HEK293 (cell line): ENCODE measurements at regions not wholly inside any gene's neighbourhood (a gene's known extent, or its start where the extent isn't known, plus 50 kb on each side); places are given as distances from the start of the nearest gene placed in this dataset.

ENCODE experiments used
- CTCF ChIA-PET: fragments of 350-600 bp; formaldehyde crosslinking; extraction: SDS; loops from one replicate; lab custom pipeline; 2021; ENCODE audit warnings: antibody characterized with exemption; lab: Yijun Ruan, JAX
- POLR2A ChIA-PET: fragments of 300-600 bp; formaldehyde crosslinking; extraction: SDS; loops from one replicate; lab custom pipeline; 2020; ENCODE audit warnings: antibody characterized with exemption, inconsistent platforms; lab: Yijun Ruan, JAX
- H3K27ac ChIP-seq: fragments of 200-500 bp; sonication (Bioruptor generic); 2 replicates; pipeline ENCODE4 v1.5.1; 2014; ENCODE audit warnings: low read depth, low read length, control low read depth, inconsistent platforms; ENCODE audit errors: extremely low read depth
- H3K36me3 ChIP-seq, 2 experiments: fragments of 200-500 bp in 1 of 2; sonication (Bioruptor generic) in 1 of 2; 1 replicate in 1 of 2; 2 replicates in 1 of 2; pipeline ENCODE4 v1.5.1; 2014 to 2017; ENCODE audit warnings: inconsistent platforms in 2 of 2, low read length in 2 of 2; ENCODE audit not compliant: control insufficient read depth in 2 of 2, insufficient read depth in 1 of 2
- H3K4me1 ChIP-seq: fragments of 200-500 bp; sonication (Bioruptor generic); 2 replicates; pipeline ENCODE4 v1.5.1; 2014; ENCODE audit warnings: mild to moderate bottlenecking, low read length, inconsistent platforms; ENCODE audit not compliant: control insufficient read depth, insufficient read depth
- H3K4me3 ChIP-seq: 2 replicates; pipeline ENCODE4 v1.5.1; 2011; ENCODE audit warnings: low read depth, mild to moderate bottlenecking, control low read depth, low read length, moderate library complexity
- H3K9me3 ChIP-seq: fragments of 200-500 bp; sonication (Bioruptor generic); 2 replicates; pipeline ENCODE4 v1.5.1; 2014; ENCODE audit warnings: low read depth, low read length, inconsistent platforms; ENCODE audit not compliant: control insufficient read depth, insufficient read depth
- BCL11B ChIP-seq: fragments of 450-650 bp; formaldehyde crosslinking; IDR thresholded peaks from 2 replicates; pipeline ENCODE4 v1.5.1; 2016; ENCODE audit warnings: low read depth, missing biosample characterization, missing genetic modification characterization
- EGR2 ChIP-seq: fragments of 450-650 bp; formaldehyde crosslinking; IDR thresholded peaks from 2 replicates; pipeline ENCODE4 v1.5.1; 2016; ENCODE audit warnings: low read depth, missing biosample characterization, missing genetic modification characterization
- GLI2 ChIP-seq: fragments of 450-650 bp; formaldehyde crosslinking; IDR thresholded peaks from 2 replicates; pipeline ENCODE4; 2017; ENCODE audit warnings: missing biosample characterization, missing genetic modification characterization, low read depth, borderline replicate concordance
- GLIS1 ChIP-seq: fragments of 450-650 bp; formaldehyde crosslinking; IDR thresholded peaks from 2 replicates; pipeline ENCODE4 v1.5.1; 2016; ENCODE audit warnings: missing biosample characterization, missing genetic modification characterization
- KLF7 ChIP-seq: fragments of 450-650 bp; formaldehyde crosslinking; IDR thresholded peaks from 2 replicates; pipeline ENCODE4 v1.5.1; 2016; ENCODE audit warnings: missing biosample characterization, missing genetic modification characterization, borderline replicate concordance
- ZBTB8A ChIP-seq: fragments of 450-650 bp; formaldehyde crosslinking; IDR thresholded peaks from 2 replicates; pipeline ENCODE4 v1.5.1; 2016; ENCODE audit warnings: missing biosample characterization, missing genetic modification characterization
- ZNF10 ChIP-seq: fragments of 450-650 bp; formaldehyde crosslinking; IDR thresholded peaks from 2 replicates; pipeline ENCODE4 v1.5.1; 2017; ENCODE audit warnings: missing biosample characterization, missing genetic modification characterization
- ZNF114 ChIP-seq: fragments of 450-650 bp; formaldehyde crosslinking; IDR thresholded peaks from 2 replicates; pipeline ENCODE4 v1.5.0; 2017; ENCODE audit warnings: missing biosample characterization, missing genetic modification characterization
- ZNF121 ChIP-seq: fragments of 450-650 bp; formaldehyde crosslinking; IDR thresholded peaks from 2 replicates; pipeline ENCODE4 v1.5.1; 2016; ENCODE audit warnings: missing biosample characterization, missing genetic modification characterization
- ZNF157 ChIP-seq: fragments of 450-650 bp; formaldehyde crosslinking; IDR thresholded peaks from 2 replicates; pipeline ENCODE4 v1.5.1; 2016; ENCODE audit warnings: missing biosample characterization, missing genetic modification characterization
- ZNF211 ChIP-seq: fragments of 450-650 bp; formaldehyde crosslinking; IDR thresholded peaks from 2 replicates; pipeline ENCODE4 v1.5.1; 2016; ENCODE audit warnings: low read depth, missing biosample characterization, missing genetic modification characterization
- ZNF223 ChIP-seq: fragments of 450-650 bp; formaldehyde crosslinking; IDR thresholded peaks from 2 replicates; pipeline ENCODE4 v1.5.1; 2016; ENCODE audit warnings: missing biosample characterization, missing genetic modification characterization
- ZNF292 ChIP-seq: fragments of 450-650 bp; formaldehyde crosslinking; IDR thresholded peaks from 2 replicates; pipeline ENCODE4 v1.5.1; 2016; ENCODE audit warnings: low read depth, missing biosample characterization, missing genetic modification characterization, borderline replicate concordance
- ZNF302 ChIP-seq: fragments of 450-650 bp; formaldehyde crosslinking; IDR thresholded peaks from 2 replicates; pipeline ENCODE4 v1.5.1; 2016; ENCODE audit warnings: missing biosample characterization, missing genetic modification characterization, low read depth
- ZNF37A ChIP-seq: fragments of 450-650 bp; IDR thresholded peaks from 2 replicates; pipeline ENCODE4 v1.5.1; 2018; ENCODE audit warnings: missing biosample characterization, missing genetic modification characterization
- ZNF514 ChIP-seq: fragments of 450-650 bp; formaldehyde crosslinking; IDR thresholded peaks from 2 replicates; pipeline ENCODE4 v1.5.1; 2016; ENCODE audit warnings: missing biosample characterization, missing genetic modification characterization
- ZNF544 ChIP-seq: fragments of 450-650 bp; formaldehyde crosslinking; IDR thresholded peaks from 2 replicates; pipeline ENCODE4 v1.5.0; 2017; ENCODE audit warnings: missing biosample characterization, missing genetic modification characterization
- ZNF624 ChIP-seq: fragments of 450-650 bp; formaldehyde crosslinking; IDR thresholded peaks from 2 replicates; pipeline ENCODE4 v1.5.1; 2017; ENCODE audit warnings: missing biosample characterization, missing genetic modification characterization
- ZNF837 ChIP-seq: fragments of 450-650 bp; formaldehyde crosslinking; IDR thresholded peaks from 2 replicates; pipeline ENCODE4 v1.5.1; 2016; ENCODE audit warnings: missing biosample characterization, missing genetic modification characterization
- TF ChIP-seq, protein P1 (sequence below): fragments of 450-650 bp; formaldehyde crosslinking; IDR thresholded peaks from 2 replicates; pipeline ENCODE4 v1.5.1; 2016; ENCODE audit warnings: missing biosample characterization, missing genetic modification characterization
- TF ChIP-seq, protein P2 (sequence below): fragments of 450-650 bp; formaldehyde crosslinking; IDR thresholded peaks from 2 replicates; pipeline ENCODE4; 2016; ENCODE audit warnings: missing biosample characterization, missing genetic modification characterization

DNA sequence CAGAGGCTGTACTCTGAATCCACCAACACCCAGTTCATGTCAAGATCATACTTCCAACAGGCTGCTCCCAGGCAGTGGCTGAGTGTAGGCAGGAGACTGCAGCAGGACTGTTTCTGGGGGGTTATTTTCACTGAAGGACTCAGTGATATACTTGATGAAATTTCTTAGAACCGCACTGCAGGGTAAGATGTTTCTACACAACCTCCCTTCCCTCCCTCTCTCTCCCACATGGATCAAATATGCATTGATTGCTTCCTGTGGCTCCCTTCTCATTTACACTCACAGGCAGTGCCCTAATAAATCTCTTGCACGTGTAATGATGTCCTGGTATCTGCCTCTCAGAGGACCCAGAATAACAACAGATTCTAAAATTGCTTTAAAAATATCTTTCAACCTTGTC is 251.3 kb upstream of the CCDC179 start:
- CTCF ChIA-PET = interaction anchor here (0.6 to 0.7 kb wide), 2 partner anchors 434 to 1798 kb away, joined by 3 read pairs; no protein-coding TSS in a partner anchor
- TF ChIP-seq ZNF223 = no peak
- TF ChIP-seq ZBTB8A (tag by site-specific recombination) = no peak
- no peak for TF ChIP-seq GLI2 (tag by site-specific recombination)
- no peak for TF ChIP-seq ZNF114
- TF ChIP-seq, protein P1, sequence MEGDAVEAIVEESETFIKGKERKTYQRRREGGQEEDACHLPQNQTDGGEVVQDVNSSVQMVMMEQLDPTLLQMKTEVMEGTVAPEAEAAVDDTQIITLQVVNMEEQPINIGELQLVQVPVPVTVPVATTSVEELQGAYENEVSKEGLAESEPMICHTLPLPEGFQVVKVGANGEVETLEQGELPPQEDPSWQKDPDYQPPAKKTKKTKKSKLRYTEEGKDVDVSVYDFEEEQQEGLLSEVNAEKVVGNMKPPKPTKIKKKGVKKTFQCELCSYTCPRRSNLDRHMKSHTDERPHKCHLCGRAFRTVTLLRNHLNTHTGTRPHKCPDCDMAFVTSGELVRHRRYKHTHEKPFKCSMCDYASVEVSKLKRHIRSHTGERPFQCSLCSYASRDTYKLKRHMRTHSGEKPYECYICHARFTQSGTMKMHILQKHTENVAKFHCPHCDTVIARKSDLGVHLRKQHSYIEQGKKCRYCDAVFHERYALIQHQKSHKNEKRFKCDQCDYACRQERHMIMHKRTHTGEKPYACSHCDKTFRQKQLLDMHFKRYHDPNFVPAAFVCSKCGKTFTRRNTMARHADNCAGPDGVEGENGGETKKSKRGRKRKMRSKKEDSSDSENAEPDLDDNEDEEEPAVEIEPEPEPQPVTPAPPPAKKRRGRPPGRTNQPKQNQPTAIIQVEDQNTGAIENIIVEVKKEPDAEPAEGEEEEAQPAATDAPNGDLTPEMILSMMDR (tag by site-specific recombination) = no peak
- no peak for TF ChIP-seq ZNF121 (tag by site-specific recombination)
- TF ChIP-seq ZNF544 = no peak
- no peak for TF ChIP-seq ZNF157 (tag by site-specific recombination)
- no peak for TF ChIP-seq ZNF624
- TF ChIP-seq ZNF837 (tag by site-specific recombination) = no peak
- no peak for TF ChIP-seq GLIS1 (tag by site-specific recombination)
- TF ChIP-seq ZNF292 (tag by site-specific recombination) = no peak
- no peak for TF ChIP-seq ZNF10 (tag by site-specific recombination)
- TF ChIP-seq, all 188 proteins: peak for 0
- POLR2A ChIA-PET = no interaction called here
- no peaks in the 10 kb centered on the region for H3K36me3 ChIP-seq
- no peak overlapping the region for H3K4me3 ChIP-seq
- no peak overlapping the region for H3K27ac ChIP-seq
- H3K9me3 ChIP-seq = no peaks in the 10 kb centered on the region
- no peaks in the 10 kb centered on the region for H3K4me1 ChIP-seq

DNA sequence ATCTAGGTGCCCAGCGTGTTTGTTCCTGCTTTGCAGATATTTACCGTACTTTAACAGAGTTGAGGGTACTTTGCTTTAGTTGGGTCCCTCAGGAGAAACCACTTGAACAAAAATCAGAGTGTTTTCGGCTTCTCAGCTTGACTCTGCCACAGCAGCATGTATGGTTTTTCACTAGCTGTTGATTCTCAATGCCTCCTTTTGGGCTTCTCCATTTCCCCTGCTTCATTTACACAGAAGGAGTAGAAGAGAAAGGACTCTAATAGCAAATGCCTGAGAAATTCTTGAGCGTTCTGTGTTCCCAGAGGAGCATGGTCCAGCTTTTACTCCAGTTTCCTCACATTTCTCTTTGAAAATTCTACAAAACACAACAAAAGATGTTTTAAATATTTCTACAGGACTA is 252.1 kb upstream of the CCDC179 start:
- Histone ChIP-seq H3K9me3 (no peaks in the 10 kb centered on the region), H3K27ac (no peak overlapping the region), H3K4me3 (no peak overlapping the region), H3K36me3 (no peaks in the 10 kb centered on the region), H3K4me1 (no peaks in the 10 kb centered on the region)
- TF ChIP-seq ZNF37A (no peak), KLF7 (tag by site-specific recombination) (no peak), BCL11B (no peak), ZNF302 (no peak), ZNF514 (tag by site-specific recombination) (no peak), ZNF211 (tag by site-specific recombination) (no peak), EGR2 (tag by site-specific recombination) (no peak)
- TF ChIP-seq, protein P1 (tag by site-specific recombination) = no peak
- TF ChIP-seq, protein P2, sequence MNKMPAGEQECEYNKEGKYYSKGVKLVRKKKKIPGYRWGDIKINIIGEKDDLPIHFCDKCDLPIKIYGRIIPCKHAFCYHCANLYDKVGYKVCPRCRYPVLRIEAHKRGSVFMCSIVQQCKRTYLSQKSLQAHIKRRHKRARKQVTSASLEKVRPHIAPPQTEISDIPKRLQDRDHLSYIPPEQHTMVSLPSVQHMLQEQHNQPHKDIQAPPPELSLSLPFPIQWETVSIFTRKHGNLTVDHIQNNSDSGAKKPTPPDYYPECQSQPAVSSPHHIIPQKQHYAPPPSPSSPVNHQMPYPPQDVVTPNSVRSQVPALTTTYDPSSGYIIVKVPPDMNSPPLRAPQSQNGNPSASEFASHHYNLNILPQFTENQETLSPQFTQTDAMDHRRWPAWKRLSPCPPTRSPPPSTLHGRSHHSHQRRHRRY (tag by site-specific recombination) = no peak
- POLR2A ChIA-PET = no interaction called here
- CTCF ChIA-PET = interaction anchor here (0.7 kb wide), 1 partner anchor 89 kb away, joined by 4 read pairs; no protein-coding TSS in a partner anchor
